ENCODE measurements at regions not wholly inside any gene's neighbourhood (a gene's known extent, or its start where the extent isn't known, plus 50 kb on each side); places are given as distances from the start of the nearest gene placed in this dataset.

GRCh38 chr2:128640166-128640844 lies 321.6 kb upstream of the HS6ST1 start:
- H3K4me1 ChIP-seq: no peaks in the 10 kb centered on the region
- TF ChIP-seq, protein P1, sequence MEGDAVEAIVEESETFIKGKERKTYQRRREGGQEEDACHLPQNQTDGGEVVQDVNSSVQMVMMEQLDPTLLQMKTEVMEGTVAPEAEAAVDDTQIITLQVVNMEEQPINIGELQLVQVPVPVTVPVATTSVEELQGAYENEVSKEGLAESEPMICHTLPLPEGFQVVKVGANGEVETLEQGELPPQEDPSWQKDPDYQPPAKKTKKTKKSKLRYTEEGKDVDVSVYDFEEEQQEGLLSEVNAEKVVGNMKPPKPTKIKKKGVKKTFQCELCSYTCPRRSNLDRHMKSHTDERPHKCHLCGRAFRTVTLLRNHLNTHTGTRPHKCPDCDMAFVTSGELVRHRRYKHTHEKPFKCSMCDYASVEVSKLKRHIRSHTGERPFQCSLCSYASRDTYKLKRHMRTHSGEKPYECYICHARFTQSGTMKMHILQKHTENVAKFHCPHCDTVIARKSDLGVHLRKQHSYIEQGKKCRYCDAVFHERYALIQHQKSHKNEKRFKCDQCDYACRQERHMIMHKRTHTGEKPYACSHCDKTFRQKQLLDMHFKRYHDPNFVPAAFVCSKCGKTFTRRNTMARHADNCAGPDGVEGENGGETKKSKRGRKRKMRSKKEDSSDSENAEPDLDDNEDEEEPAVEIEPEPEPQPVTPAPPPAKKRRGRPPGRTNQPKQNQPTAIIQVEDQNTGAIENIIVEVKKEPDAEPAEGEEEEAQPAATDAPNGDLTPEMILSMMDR (IDR thresholded peaks at IDR 0.05; ENCODE audit: low read depth, low read length): no peak

GRCh38 chr2:128640845-128641360 lies 322.2 kb upstream of the HS6ST1 start:
- Histone ChIP-seq H3K27me3 (no peaks in the 10 kb centered on the region), H3K36me3 (no peaks in the 10 kb centered on the region), H3K4me3 (ENCODE audit: low read depth, low read length) (no peak overlapping the region), H3K4me1 (no peaks in the 10 kb centered on the region), H3K9me3 (no peaks in the 10 kb centered on the region)
- no peak for DNase-seq
- TF ChIP-seq, protein P1 (IDR thresholded peaks at IDR 0.05; ENCODE audit: low read depth, low read length): no peak

More at GRCh38 chr2:128640166-128640844, 321.6 kb upstream of the HS6ST1 start:
- Histone ChIP-seq H3K36me3 (no peaks in the 10 kb centered on the region), H3K9me3 (no peaks in the 10 kb centered on the region), H3K4me3 (ENCODE audit: low read depth, low read length) (no peak overlapping the region), H3K27me3 (no peaks in the 10 kb centered on the region)
- DNase-seq: no peak

DNA sequence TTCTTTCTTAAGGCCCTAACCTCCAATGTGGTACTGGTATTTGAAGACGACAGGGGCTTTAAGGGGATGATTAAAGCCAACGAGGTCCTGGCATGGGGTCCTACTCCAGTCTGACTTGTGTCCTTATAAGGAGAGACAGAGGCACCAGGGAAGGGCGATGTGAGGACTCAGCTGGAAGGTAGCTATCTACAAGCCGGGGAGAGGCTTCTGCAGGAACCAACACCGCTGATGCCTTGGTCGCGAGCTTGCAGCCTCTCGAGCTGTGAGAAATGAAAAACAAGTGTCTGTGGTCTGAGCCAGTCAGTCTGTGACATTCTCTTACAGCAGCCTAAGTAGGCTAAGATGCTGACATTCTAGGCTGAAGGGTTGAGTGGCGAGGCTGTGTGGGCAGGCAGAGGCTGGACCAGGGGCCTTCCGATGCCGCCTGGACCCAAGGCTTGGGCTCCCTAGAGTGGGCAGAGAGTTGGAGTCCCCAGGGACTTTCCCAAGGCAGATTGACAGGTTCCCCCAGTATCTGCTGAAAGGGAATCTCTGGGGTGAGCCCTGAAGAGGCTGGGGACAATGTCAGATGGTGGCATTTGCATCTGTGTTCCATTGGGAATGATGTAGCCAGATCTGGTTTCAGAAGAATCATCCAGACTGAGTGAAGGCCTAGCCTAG lies 322.9 kb upstream of the HS6ST1 start:
- no peak overlapping the region for H3K4me3 ChIP-seq (ENCODE audit: low read depth, low read length)
- no peaks in the 10 kb centered on the region for H3K27me3 ChIP-seq
- no peaks in the 10 kb centered on the region for H3K4me1 ChIP-seq
- DNase-seq: no peak
- H3K9me3 ChIP-seq: no peaks in the 10 kb centered on the region
- no peaks in the 10 kb centered on the region for H3K36me3 ChIP-seq
- TF ChIP-seq, protein P1 (IDR thresholded peaks at IDR 0.05; ENCODE audit: low read depth, low read length): no peak

DNA sequence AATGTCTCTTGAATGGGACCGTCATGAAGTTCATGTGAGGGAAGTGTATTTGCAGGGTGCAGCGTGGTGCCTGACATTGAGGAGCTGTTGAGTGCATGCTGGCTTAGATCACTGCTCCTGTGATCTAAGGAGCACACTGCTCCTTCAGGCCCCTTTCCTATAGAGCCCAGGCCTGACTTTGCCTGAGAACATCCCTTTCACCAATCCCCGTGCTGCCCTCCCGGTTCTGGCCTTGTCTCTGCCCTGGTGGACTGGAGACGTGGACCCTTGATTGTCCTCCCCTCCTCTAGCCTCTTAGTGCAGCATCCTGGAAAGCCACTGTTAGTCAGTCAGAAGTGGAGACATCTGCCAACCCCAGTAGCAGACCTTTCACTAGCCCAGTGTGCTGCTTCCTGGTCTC lies 323.6 kb upstream of the HS6ST1 start:
- Histone ChIP-seq H3K36me3 (no peaks in the 10 kb centered on the region), H3K27me3 (no peaks in the 10 kb centered on the region), H3K4me1 (no peaks in the 10 kb centered on the region), H3K4me3 (ENCODE audit: low read depth, low read length) (no peak overlapping the region), H3K9me3 (no peaks in the 10 kb centered on the region)
- TF ChIP-seq, protein P1 (IDR thresholded peaks at IDR 0.05; ENCODE audit: low read depth, low read length): no peak
- no peak for DNase-seq

DNA sequence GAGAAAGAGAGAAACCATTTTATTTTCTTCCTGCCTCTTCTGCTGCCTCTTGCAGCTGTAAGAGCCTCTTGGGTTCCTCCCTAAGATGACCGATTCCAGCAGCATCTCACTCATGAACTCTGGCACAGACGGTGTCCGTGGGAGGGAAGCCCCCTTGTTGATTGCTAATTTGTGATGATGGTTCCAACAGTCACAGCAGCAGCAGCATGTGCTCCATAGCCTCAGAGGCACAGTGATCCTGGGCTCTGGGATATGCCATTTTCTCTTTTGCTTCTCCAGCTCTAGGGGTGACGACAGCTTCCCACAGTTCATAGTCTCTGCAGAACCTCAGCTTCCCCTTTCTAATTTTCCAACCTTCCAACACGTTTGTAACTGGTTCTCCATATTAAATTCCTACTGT lies 324.2 kb upstream of the HS6ST1 start:
- TF ChIP-seq, protein P1 (IDR thresholded peaks at IDR 0.05; ENCODE audit: low read depth, low read length): no peak
- H3K36me3 ChIP-seq: no peaks in the 10 kb centered on the region
- no peak for DNase-seq
- H3K9me3 ChIP-seq: no peaks in the 10 kb centered on the region
- H3K4me1 ChIP-seq: no peaks in the 10 kb centered on the region
- H3K4me3 ChIP-seq (ENCODE audit: low read depth, low read length): no peak overlapping the region
- no peaks in the 10 kb centered on the region for H3K27me3 ChIP-seq
